HG03571 (cell line): ENCODE measurements at regions not wholly inside any gene's neighbourhood (a gene's known extent, or its start where the extent isn't known, plus 50 kb on each side); places are given as distances from the start of the nearest gene placed in this dataset.
"Not testable (repeated sequence)": the region's sequence is repeated elsewhere in the genome, so short reads cannot be mapped to it uniquely, and the experiment has no call there.

Experiments used
- ATAC-seq: cut with Tn5 transposase; IDR thresholded peaks from one replicate; pipeline ENCODE4 v1.9.1; 2021; ENCODE audit not compliant: unreplicated experiment

DNA sequence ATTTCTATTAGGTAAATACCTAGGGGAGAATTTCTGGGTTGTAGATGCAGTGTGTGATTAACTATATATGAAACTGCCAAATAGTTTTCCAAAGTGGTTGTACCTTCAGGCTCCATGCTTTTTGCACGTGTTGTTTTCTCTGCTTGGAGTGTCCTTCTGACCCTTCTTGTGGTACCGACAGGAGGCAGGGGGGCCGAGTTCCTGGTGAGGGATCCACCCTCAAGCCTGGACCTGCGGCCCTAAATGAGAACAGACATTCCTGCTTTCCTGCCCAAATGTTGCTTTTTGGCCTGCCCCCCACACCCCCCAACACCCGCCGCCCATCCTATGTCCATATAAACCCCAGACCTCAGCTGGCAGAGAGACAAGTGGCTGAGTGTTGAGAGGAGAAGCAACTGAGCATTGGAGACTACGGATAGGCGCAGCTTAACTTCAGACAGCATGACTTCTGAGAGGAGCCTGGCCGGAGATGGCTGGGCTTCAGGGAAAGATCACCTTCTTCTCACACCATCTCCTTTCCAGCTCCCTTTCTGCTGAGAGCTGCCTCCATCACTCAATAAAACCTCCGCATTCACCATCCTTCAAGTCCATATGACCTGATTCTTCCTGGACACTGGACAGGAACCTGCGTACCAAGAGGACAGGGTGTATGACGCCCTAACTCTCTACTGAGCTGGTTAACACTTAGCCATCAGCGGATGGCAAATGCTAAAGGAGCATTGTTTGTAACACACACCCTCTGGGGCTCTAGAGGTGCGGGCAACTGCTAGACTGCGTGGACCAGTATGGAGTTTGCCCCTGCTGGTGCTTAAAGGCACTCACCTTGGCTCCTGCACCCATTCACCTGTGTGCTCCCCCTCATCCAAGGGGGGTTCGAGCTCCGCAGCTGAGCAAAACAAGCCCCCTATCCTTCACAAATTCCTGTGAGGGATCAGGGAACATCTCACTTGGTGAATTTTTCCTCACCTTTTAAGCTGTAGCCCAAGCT is 194.7 kb upstream of the FBXO33 start:
- no peak for ATAC-seq

- ATAC-seq: no peak
These were observed 189.4 kb upstream of the FBXO33 start for GRCh38 chr14:39621678-39622077.

DNA sequence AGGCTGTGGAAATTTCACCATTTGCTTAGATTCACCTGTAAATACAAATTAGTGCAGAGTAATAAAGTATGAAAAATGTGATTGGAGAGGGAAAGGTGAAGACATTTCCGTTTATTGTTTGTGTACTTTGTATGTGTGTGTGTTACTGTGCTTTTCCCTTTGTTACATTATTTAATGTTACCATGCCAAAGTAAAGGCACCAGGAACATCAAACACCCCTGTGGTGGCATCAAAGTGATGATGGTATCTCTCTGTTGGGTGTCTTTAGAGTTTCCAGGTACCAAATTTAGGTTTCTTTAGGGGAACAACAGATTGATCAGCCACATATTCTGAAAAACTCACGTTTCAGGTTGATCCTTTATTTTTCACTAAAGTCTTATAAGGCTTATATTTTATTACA is 189.0 kb upstream of the FBXO33 start:
- ATAC-seq: no peak

DNA sequence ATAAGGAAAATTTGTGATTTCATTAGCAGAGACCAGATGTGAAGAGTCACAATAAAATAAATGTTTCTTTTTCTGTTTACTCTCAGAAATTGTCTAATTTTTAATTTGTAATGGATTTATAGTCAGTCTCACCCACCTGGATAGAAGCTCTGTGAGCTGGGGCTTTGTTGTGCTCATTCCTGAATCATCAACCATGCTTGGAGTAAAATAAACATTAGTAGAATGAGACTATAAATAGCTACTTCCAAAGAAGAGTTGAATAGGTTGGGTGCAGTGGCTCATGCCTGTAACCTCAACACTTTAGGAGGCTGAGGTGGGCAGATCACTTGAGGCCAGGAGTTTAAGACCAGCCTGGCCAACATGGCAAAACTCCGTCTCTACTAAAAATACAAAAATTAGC is 185.3 kb upstream of the FBXO33 start:
- ATAC-seq: no peak

DNA sequence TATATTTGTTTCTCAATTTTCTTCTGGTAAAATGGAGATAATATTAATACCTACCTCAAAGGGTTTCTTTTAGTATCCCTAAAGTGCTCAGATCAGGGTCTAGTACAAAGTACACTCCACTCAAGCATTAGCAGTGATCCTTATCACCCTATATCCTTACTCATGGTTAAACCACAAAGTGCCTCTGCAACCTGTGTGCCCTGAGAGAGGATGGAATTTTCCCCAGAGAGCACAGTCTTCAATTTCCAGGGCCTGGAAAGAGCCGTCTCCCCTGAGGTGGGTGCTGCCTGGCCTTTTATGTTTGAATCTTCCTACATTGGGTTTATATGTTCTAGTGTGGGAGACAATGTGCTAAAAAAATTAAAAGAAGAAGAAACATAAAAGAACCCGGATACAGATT is 183.1 kb upstream of the FBXO33 start:
- ATAC-seq: no peak

GRCh38 chr14:39614297-39614923 is 182.2 kb upstream of the FBXO33 start:
- ATAC-seq: no peak

- ATAC-seq: no peak
These were observed 176.9 kb upstream of the FBXO33 start for GRCh38 chr14:39609119-39609518.

DNA sequence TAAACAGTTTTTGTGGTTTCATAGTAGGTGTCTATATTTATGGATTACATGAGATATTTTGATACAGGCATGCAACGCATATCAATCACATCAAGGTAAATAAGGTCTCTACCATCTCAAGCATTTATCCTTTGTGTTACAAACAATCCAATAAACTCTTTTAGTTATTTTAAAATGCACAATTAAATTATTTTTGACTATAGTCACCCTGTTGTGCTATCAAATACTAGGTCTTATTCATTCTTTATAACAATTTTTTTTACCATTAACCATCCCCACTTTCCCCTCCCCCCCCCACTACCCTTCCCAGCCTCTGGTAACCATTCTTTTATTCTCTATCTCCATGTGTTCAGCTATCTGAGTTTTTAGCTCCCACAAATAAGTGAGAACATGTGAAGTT is 175.7 kb upstream of the FBXO33 start:
- ATAC-seq: no peak

GRCh38 chr14:39603942-39604341 is 171.7 kb upstream of the FBXO33 start:
- ATAC-seq: no peak

DNA sequence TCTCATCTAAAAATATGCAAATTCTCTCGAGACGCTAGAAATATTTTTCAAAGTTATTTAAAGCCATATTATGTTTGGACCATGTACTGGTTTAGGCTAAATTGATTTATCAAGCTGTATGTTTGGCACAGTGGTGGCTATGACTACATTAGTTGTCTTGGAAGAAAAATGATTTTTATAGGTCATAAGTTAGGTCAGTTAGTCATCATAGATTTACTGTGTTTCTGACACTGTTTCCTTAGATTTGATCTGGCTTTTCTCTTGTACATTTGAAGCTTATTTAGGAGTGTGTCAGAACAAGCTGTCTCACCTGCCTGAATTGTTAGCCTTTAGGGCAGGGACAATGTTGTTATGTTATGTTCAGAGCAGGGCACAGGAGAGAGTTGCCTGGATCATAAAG is 161.1 kb upstream of the FBXO33 start:
- no peak for ATAC-seq

GRCh38 chr14:39592116-39592789 is 160.0 kb upstream of the FBXO33 start:
- no peak for ATAC-seq

DNA sequence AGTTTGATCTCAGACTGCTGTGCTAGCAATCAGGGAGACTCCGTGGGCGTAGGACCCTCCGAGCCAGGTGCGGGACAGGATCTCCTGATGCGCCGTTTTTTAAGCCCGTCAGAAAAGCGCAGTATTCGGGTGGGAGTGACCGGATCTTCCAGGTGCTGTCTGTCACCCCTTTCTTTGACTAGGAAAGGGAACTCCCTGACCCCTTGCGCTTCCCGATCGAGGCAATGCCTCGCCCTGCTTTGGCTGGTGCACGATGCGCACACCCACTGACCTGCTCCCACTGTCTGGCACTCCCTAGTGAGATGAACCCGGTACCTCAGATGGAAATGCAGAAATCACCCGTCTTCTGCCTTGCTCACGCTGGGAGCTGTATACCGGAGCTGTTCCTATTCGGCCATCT is 157.6 kb upstream of the FBXO33 start:
- ATAC-seq: not testable (repeated sequence)

- peak; percentile 74 for ATAC-seq
These were observed 149.9 kb upstream of the FBXO33 start for GRCh38 chr14:39582028-39582654.

DNA sequence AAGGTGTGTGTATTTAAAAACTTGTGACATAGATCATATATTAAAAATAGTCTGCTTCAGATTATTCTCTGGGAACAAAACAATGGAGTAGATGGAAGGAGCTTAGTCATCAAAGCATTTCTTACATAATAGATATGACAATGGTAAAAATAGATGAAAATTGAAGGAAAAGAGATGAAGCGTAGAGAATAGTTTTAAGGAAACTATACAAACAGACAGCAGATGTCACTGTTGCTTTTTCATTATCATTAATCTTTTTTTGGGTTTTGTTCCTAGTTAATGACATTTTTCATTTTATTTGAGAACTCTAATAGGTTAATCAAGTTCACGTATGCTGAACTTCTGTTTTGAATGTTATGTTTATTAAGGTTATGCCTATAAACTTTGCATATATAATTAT is 149.2 kb upstream of the FBXO33 start:
- no peak for ATAC-seq

DNA sequence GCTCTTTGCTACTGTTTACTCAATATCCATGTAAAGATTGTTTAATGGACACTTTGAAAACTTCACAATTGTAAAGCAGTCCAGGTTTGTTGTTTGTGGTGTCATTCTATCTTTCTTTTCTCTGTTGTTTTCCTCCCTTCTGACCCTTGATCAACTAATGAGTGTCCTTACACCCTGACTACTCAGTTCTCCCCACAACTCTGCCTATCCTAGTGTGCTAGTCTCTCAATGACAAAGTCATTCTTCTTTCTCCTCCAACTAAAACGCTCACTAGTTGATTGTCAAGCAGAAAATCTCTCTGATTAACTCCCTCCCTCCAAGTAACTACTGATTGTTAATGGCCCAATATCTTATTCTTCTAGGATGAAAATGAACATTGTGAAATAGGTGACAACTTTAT is 148.5 kb upstream of the FBXO33 start:
- ATAC-seq: no peak

DNA sequence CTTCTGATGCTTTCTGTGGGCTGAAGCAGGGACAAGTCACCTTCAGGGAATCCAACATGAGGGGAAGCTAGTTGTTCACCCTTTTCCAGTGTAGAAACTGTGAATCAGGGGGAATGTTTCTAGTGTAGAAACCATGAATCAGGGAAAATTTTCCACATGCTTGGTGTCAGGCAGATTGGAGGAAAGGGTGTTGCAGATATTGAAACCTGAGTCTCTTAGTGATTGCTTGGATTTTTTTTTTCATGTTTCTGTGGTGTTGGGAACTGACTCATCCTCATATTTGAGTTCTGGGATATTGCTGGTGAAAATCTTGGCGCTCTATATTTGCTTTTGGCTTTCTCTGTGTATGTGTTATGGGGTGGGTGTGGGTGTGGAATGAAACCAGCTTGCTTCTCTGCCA is 144.5 kb upstream of the FBXO33 start:
- ATAC-seq: no peak

GRCh38 chr14:39576258-39576657 is 144.0 kb upstream of the FBXO33 start:
- ATAC-seq: no peak

DNA sequence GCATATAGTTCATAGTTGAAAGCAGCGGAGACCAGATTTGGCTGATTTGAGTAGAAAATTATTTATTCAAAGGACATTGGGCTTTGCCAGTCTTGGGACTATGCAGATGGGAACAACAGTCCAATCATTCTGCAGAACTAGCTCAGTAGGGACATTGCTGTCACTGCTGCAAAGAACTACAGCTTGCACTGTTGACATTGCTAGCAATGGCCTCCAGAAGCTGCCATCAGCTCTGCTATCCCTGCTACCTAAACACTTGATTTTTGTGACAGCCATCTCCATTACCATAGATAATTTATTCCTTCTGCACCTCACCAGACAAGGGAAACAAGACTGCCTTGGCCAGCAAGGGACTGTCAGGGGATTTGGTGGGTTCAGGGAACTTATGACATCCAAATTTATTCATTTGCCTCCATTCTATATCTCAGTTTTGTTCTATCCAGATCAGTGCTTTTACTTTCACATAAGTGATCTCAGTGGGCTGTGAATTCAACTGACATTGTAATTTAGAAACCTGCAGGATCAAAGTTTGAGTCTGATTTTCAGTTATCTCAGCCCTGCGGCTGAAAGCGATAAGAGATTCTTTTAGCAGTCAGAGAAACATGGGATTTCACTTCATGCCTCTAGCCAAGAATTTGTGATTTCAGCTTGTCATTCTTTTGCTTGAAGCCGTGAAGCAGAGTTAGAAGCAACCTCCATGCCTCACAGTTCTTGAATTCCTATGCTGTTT is 136.7 kb upstream of the FBXO33 start:
- ATAC-seq: no peak

GRCh38 chr14:39566795-39567194 is 134.6 kb upstream of the FBXO33 start:
- no peak for ATAC-seq

DNA sequence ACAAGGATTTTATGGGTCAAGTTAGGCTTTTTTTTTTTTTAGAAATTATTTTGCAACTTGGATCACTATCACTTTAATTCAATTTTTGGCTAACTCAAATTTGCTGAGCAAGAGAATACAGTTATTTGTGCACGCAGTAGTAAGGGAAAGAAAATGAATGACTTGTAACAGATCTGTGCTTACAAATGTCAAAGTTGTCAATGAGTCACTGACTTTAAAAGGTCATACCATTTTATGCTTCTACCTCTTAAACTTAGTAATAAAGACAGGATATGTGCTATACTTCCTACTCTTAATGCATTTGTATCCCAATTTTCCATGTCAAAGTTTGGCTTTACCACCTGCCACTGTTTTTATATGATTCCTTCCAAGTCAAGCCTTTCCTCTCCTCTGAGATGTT is 131.1 kb upstream of the FBXO33 start:
- ATAC-seq: no peak

- ATAC-seq: no peak
These were observed 129.9 kb upstream of the FBXO33 start for GRCh38 chr14:39562175-39562574.
